HL-60 (cell line): ENCODE measurements at regions not wholly inside any gene's neighbourhood (a gene's known extent, or its start where the extent isn't known, plus 50 kb on each side); places are given as distances from the start of the nearest gene placed in this dataset.

Experiments used
- CTCF ChIP-seq: IDR thresholded peaks from one replicate; pipeline ENCODE4 v1.5.1; 2011; ENCODE audit warnings: low read length, control low read depth, inconsistent platforms; ENCODE audit not compliant: insufficient read depth
- POLR2AphosphoS5 ChIP-seq: IDR thresholded peaks from 2 replicates; pipeline ENCODE4 v1.6.1; 2012; ENCODE audit warnings: low read depth

- TF ChIP-seq POLR2AphosphoS5 (no peak), CTCF (no peak)
These were observed 319.5 kb upstream of the TNC start for GRCh38 chr9:115437418-115437817.
